Loucy (cell line): ENCODE measurements at regions not wholly inside any gene's neighbourhood (a gene's known extent, or its start where the extent isn't known, plus 50 kb on each side); places are given as distances from the start of the nearest gene placed in this dataset.

ENCODE experiments used
- H2AFZ ChIP-seq: fragments of 200-600 bp; sonication (generic); 2 replicates; pipeline ENCODE4 v1.6.0; 2016; ENCODE audit warnings: antibody characterized with exemption, mild to moderate bottlenecking, low read length, moderate library complexity
- H3F3A ChIP-seq: fragments of 200-600 bp; 2 replicates; pipeline ENCODE4 v1.6.0; 2016; ENCODE audit warnings: antibody characterized with exemption, low read depth, mild to moderate bottlenecking
- H3K27me3 ChIP-seq: fragments of 200-600 bp; sonication (generic); 2 replicates; pipeline ENCODE4 v1.6.1; 2014; ENCODE audit warnings: low read length, mild to moderate bottlenecking; ENCODE audit not compliant: insufficient read depth, poor library complexity, severe bottlenecking
- H3K36me3 ChIP-seq: fragments of 200-600 bp; sonication (generic); 2 replicates; pipeline ENCODE4 v1.6.1; 2016; ENCODE audit warnings: low read length; ENCODE audit not compliant: insufficient read depth
- H3K4me1 ChIP-seq: fragments of 200-600 bp; sonication (generic); 2 replicates; pipeline ENCODE4 v1.5.1; 2014; ENCODE audit warnings: low read length, mild to moderate bottlenecking; ENCODE audit not compliant: insufficient read depth, poor library complexity, severe bottlenecking
- H3K4me2 ChIP-seq: fragments of 200-600 bp; sonication (generic); 2 replicates; pipeline ENCODE4 v1.6.0; 2014; ENCODE audit warnings: antibody characterized with exemption, low read length, low read depth, mild to moderate bottlenecking; ENCODE audit not compliant: poor library complexity, severe bottlenecking
- H3K4me3 ChIP-seq: fragments of 200-600 bp; sonication (generic); 2 replicates; pipeline ENCODE4 v1.5.1; 2014; ENCODE audit warnings: low read length, mild to moderate bottlenecking, mixed read lengths; ENCODE audit not compliant: poor library complexity, severe bottlenecking
- H3K79me2 ChIP-seq: fragments of 200-600 bp; sonication (generic); 2 replicates; pipeline ENCODE4 v1.6.1; 2014; ENCODE audit warnings: low read length; ENCODE audit not compliant: insufficient read depth
- H3K9ac ChIP-seq: fragments of 200-600 bp; sonication (generic); 2 replicates; pipeline ENCODE4 v1.6.0; 2014; ENCODE audit warnings: mild to moderate bottlenecking, low read depth, low read length, moderate library complexity; ENCODE audit not compliant: poor library complexity, severe bottlenecking
- H3K9me2 ChIP-seq: fragments of 200-600 bp; sonication (generic); replicated peaks from 2 replicates; pipeline ENCODE4 v1.6.1; 2016; ENCODE audit warnings: low read depth, low read length, mixed read lengths
- H3K9me3 ChIP-seq: fragments of 200-600 bp; sonication (generic); 2 replicates; pipeline ENCODE4 v1.6.1; 2014; ENCODE audit warnings: mild to moderate bottlenecking, antibody characterized with exemption, low read length, low read depth; ENCODE audit not compliant: insufficient read depth
- H4K20me1 ChIP-seq: fragments of 200-600 bp; sonication (generic); 2 replicates; pipeline ENCODE4 v1.6.0; 2014; ENCODE audit warnings: antibody characterized with exemption, low read length, mild to moderate bottlenecking; ENCODE audit not compliant: insufficient read depth, poor library complexity, severe bottlenecking
- EZH2phosphoT487 ChIP-seq: fragments of 200-600 bp; IDR thresholded peaks from 2 replicates; pipeline ENCODE4 v1.6.1; 2018; ENCODE audit warnings: antibody characterized with exemption, mild to moderate bottlenecking, moderate library complexity, borderline replicate concordance
- TF ChIP-seq, protein P1 (sequence below): fragments of 200-600 bp; sonication (generic); conservative IDR thresholded peaks from 2 replicates; pipeline ENCODE4 v1.5.1; 2014; ENCODE audit warnings: mild to moderate bottlenecking, antibody characterized with exemption, low read length

- Histone ChIP-seq H3K9me3 (no peaks in the 10 kb centered on the region), H3K79me2 (no peaks in the 10 kb centered on the region), H3K9ac (no peak overlapping the region), H3F3A (no peaks in the 10 kb centered on the region), H3K27me3 (no peaks in the 10 kb centered on the region), H2AFZ (no peak overlapping the region), H3K36me3 (no peaks in the 10 kb centered on the region), H3K4me3 (no peak overlapping the region), H4K20me1 (no peaks in the 10 kb centered on the region), H3K4me1 (no peaks in the 10 kb centered on the region), H3K4me2 (no peak overlapping the region), H3K9me2 (no peaks in the 10 kb centered on the region; the same call in 1 of the 2 replicates)
- TF ChIP-seq, protein P1, sequence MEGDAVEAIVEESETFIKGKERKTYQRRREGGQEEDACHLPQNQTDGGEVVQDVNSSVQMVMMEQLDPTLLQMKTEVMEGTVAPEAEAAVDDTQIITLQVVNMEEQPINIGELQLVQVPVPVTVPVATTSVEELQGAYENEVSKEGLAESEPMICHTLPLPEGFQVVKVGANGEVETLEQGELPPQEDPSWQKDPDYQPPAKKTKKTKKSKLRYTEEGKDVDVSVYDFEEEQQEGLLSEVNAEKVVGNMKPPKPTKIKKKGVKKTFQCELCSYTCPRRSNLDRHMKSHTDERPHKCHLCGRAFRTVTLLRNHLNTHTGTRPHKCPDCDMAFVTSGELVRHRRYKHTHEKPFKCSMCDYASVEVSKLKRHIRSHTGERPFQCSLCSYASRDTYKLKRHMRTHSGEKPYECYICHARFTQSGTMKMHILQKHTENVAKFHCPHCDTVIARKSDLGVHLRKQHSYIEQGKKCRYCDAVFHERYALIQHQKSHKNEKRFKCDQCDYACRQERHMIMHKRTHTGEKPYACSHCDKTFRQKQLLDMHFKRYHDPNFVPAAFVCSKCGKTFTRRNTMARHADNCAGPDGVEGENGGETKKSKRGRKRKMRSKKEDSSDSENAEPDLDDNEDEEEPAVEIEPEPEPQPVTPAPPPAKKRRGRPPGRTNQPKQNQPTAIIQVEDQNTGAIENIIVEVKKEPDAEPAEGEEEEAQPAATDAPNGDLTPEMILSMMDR: no peak
- TF ChIP-seq EZH2phosphoT487: no peak
Measured at GRCh38 chr4:11777447-11777846, 348.8 kb upstream of the HS3ST1 start.

- Histone ChIP-seq H3K4me1 (no peaks in the 10 kb centered on the region), H3K9me2 (no peaks in the 10 kb centered on the region), H3K4me2 (no peak overlapping the region), H3K9ac (no peak overlapping the region), H3K9me3 (no peaks in the 10 kb centered on the region), H3K36me3 (no peaks in the 10 kb centered on the region), H3F3A (no peaks in the 10 kb centered on the region), H3K27me3 (no peaks in the 10 kb centered on the region), H3K4me3 (no peak overlapping the region), H3K79me2 (no peaks in the 10 kb centered on the region), H2AFZ (no peak overlapping the region), H4K20me1 (no peaks in the 10 kb centered on the region)
- TF ChIP-seq, protein P1: no peak
- TF ChIP-seq EZH2phosphoT487: no peak
Measured at GRCh38 chr4:11774346-11774745, 345.7 kb upstream of the HS3ST1 start.

DNA sequence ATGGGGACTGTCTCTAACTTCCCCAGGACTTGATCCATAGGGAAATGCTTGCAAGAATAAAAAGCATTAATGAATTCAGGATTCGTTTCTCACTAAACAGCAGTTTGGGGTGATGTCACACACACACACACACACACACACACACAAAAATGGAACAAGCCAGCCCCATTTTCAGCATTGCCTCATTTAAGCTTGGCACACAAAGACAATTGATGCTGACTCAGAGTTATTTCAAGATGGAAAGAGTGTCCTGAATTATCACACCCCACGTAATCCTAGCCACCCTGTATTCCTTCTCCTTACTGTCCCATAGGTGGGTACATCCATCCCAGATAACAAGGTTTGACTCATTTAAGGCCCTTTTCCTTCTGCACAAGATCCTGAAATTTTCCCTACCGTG, 345.1 kb upstream of the HS3ST1 start:
- Histone ChIP-seq H3K9ac (no peak overlapping the region), H3K4me1 (no peaks in the 10 kb centered on the region), H3K27me3 (no peaks in the 10 kb centered on the region), H2AFZ (no peak overlapping the region), H3K4me3 (no peak overlapping the region), H3K9me2 (no peaks in the 10 kb centered on the region), H3K4me2 (no peak overlapping the region), H3K36me3 (no peaks in the 10 kb centered on the region), H3K79me2 (no peaks in the 10 kb centered on the region), H3K9me3 (no peaks in the 10 kb centered on the region), H4K20me1 (no peaks in the 10 kb centered on the region), H3F3A (no peaks in the 10 kb centered on the region)
- TF ChIP-seq EZH2phosphoT487: no peak
- TF ChIP-seq, protein P1: no peak
